Smooth muscle cell (in vitro differentiated cells): ENCODE measurements at regions not wholly inside any gene's neighbourhood (a gene's known extent, or its start where the extent isn't known, plus 50 kb on each side); places are given as distances from the start of the nearest gene placed in this dataset.

Experiments used
- DNase-seq: peaks from one replicate; lab custom pipeline; 2025; ENCODE audit not compliant: unreplicated experiment; lab: John Stamatoyannopoulos, UW
- H2AFZ ChIP-seq: fragments of 200-600 bp; sonication (generic); 2 replicates; pipeline ENCODE4 v1.6.0; 2016; ENCODE audit warnings: antibody characterized with exemption, low read depth, mild to moderate bottlenecking
- H3F3A ChIP-seq: fragments of 200-600 bp; sonication (generic); 2 replicates; pipeline ENCODE4 v1.6.0; 2017; ENCODE audit warnings: antibody characterized with exemption, low read depth
- H3K27ac ChIP-seq: fragments of 200-600 bp; sonication (generic); 2 replicates; pipeline ENCODE4 v1.5.1; 2016; ENCODE audit warnings: low read depth, mild to moderate bottlenecking
- H3K27me3 ChIP-seq: fragments of 200-600 bp; sonication (generic); 2 replicates; pipeline ENCODE4 v1.6.1; 2016; ENCODE audit warnings: low read depth, mild to moderate bottlenecking
- H3K36me3 ChIP-seq: fragments of 200-600 bp; sonication (generic); 2 replicates; pipeline ENCODE4 v1.5.1; 2016; ENCODE audit warnings: low read depth
- H3K4me1 ChIP-seq: fragments of 200-600 bp; sonication (generic); 2 replicates; pipeline ENCODE4 v1.5.1; 2016; ENCODE audit warnings: low read depth
- H3K4me2 ChIP-seq: fragments of 200-600 bp; sonication (generic); 2 replicates; pipeline ENCODE4 v1.6.0; 2016; ENCODE audit warnings: mild to moderate bottlenecking
- H3K4me3 ChIP-seq: fragments of 200-600 bp; sonication (generic); 2 replicates; pipeline ENCODE4 v1.5.1; 2016; ENCODE audit warnings: mild to moderate bottlenecking
- H3K79me2 ChIP-seq: fragments of 200-600 bp; sonication (generic); 2 replicates; pipeline ENCODE4 v1.6.0; 2016; ENCODE audit warnings: low read depth, mild to moderate bottlenecking
- H3K9ac ChIP-seq: fragments of 200-600 bp; sonication (generic); 2 replicates; pipeline ENCODE4 v1.6.0; 2016; ENCODE audit warnings: low read depth
- H3K9me3 ChIP-seq: fragments of 200-600 bp; sonication (generic); replicated peaks from 2 replicates; pipeline ENCODE4 v1.5.1; 2016; ENCODE audit warnings: low read depth
- H4K20me1 ChIP-seq: fragments of 200-600 bp; sonication (generic); 2 replicates; pipeline ENCODE4 v1.6.0; 2016; ENCODE audit warnings: low read depth
- CTCF ChIP-seq: fragments of 200-600 bp; sonication (generic); IDR thresholded peaks from 2 replicates; pipeline ENCODE4 v1.5.1; 2017; ENCODE audit warnings: borderline replicate concordance, mild to moderate bottlenecking, antibody characterized with exemption; ENCODE audit not compliant: insufficient read depth, poor library complexity, severe bottlenecking
- WGBS: methylation state at CpG from one replicate; pipeline ENCODE4 v1.1.7; 2016; ENCODE audit warnings: low lambda C conversion rate; 5-methylcytosine and 5-hydroxymethylcytosine counted together

GRCh38 chr5:58255386-58255785, 204.5 kb downstream of the PLK2 start:
- Histone ChIP-seq H3K27me3 (no peaks in the 10 kb centered on the region), H3F3A (no peaks in the 10 kb centered on the region), H3K27ac (no peak overlapping the region), H3K79me2 (no peaks in the 10 kb centered on the region), H3K4me3 (no peak overlapping the region), H2AFZ (no peak overlapping the region), H3K9me3 (no peaks in the 10 kb centered on the region), H3K4me1 (no peaks in the 10 kb centered on the region), H4K20me1 (no peaks in the 10 kb centered on the region), H3K4me2 (no peak overlapping the region), H3K9ac (no peak overlapping the region), H3K36me3 (no peaks in the 10 kb centered on the region)
- 90% methylated on average over 1 of the region's 1 CpG for WGBS
- no peak for DNase-seq
- no peak for TF ChIP-seq CTCF

DNA sequence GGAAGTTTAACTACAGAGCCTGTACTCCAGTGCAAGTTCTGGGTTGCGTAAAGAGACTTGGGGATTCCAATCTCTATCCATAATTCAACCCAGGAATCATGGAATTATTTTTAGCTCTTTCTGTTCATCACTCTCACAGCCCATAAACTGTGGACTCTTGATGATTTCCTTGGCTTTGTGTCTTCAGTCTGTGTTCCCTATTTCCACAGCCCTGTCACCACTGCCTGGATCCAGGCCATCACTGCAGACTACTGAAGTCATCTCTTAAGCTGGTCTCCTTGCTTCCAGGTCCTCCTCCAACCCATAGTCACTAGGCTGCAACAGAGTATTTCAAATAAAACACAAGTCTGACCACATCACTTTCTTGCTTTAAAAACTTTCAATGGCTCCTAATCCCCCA, 211.7 kb downstream of the PLK2 start:
- Histone ChIP-seq H2AFZ (no peak overlapping the region), H3K4me1 (no peaks in the 10 kb centered on the region), H3K9me3 (no peaks in the 10 kb centered on the region), H3K9ac (no peak overlapping the region), H3K79me2 (no peaks in the 10 kb centered on the region), H3K36me3 (no peaks in the 10 kb centered on the region), H3K4me3 (no peak overlapping the region), H3K27ac (no peak overlapping the region), H3F3A (no peaks in the 10 kb centered on the region), H3K27me3 (no peaks in the 10 kb centered on the region), H4K20me1 (no peaks in the 10 kb centered on the region), H3K4me2 (no peak overlapping the region)
- 64% methylated on average over 1 of the region's 1 CpG for WGBS
- no peak for TF ChIP-seq CTCF
- no peak for DNase-seq

DNA sequence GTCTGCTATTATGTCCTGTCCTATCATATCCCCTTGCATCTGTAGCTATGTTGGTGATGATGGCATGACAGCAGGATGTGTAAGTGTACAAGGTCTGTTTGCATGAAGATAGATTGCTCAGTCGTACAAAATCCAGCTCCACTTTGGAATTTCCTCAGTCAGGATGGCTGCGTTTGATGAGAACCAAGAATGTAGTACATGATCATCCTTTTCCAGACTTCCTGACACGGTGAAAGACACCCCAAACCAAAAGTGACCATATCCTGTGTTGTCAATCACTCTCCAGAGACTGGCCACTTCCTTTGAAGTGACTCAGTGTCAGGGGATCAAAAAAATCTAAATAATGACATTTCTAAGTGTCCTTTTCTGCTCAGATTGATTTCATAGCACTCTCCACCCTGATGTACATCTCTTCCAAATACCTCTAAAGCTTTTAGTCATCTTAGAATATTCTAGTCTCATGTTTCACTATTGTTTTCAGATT, 213.4 kb downstream of the PLK2 start:
- no peaks in the 10 kb centered on the region for H3K79me2 ChIP-seq
- H3K36me3 ChIP-seq: no peaks in the 10 kb centered on the region
- H3K4me3 ChIP-seq: no peak overlapping the region
- 33% methylated on average over 3 of the region's 3 CpGs for WGBS
- H4K20me1 ChIP-seq: no peaks in the 10 kb centered on the region
- no peak overlapping the region for H3K9ac ChIP-seq
- no peaks in the 10 kb centered on the region for H3F3A ChIP-seq
- no peak for DNase-seq
- no peaks in the 10 kb centered on the region for H3K9me3 ChIP-seq
- no peaks in the 10 kb centered on the region for H3K27me3 ChIP-seq
- H3K27ac ChIP-seq: no peak overlapping the region
- no peak overlapping the region for H3K4me2 ChIP-seq
- no peak overlapping the region for H2AFZ ChIP-seq
- no peaks in the 10 kb centered on the region for H3K4me1 ChIP-seq
- TF ChIP-seq CTCF: no peak

GRCh38 chr5:58245476-58245840, 214.4 kb downstream of the PLK2 start:
- WGBS: 91% methylated on average over 3 of the region's 3 CpGs
- Histone ChIP-seq H3K79me2 (no peaks in the 10 kb centered on the region), H3K36me3 (no peaks in the 10 kb centered on the region), H3K9me3 (no peaks in the 10 kb centered on the region), H3K4me1 (no peaks in the 10 kb centered on the region), H3K4me3 (no peak overlapping the region), H2AFZ (no peak overlapping the region), H3K27me3 (no peaks in the 10 kb centered on the region), H4K20me1 (no peaks in the 10 kb centered on the region), H3K4me2 (no peak overlapping the region), H3K27ac (no peak overlapping the region), H3K9ac (no peak overlapping the region), H3F3A (no peaks in the 10 kb centered on the region)
- TF ChIP-seq CTCF: no peak
- DNase-seq: no peak
